ENCODE measurements at regions not wholly inside any gene's neighbourhood (a gene's known extent, or its start where the extent isn't known, plus 50 kb on each side); places are given as distances from the start of the nearest gene placed in this dataset.
A peak's percentile ranks its signal among the peaks of the same experiment; 100 is the strongest.
"Not testable (repeated sequence)": the region's sequence is repeated elsewhere in the genome, so short reads cannot be mapped to it uniquely, and the experiment has no call there.

GRCh38 chr4:22598113-22599047 is 82.5 kb upstream of the ADGRA3 start:
- H3K9me3 ChIP-seq (ENCODE audit: control insufficient read depth, low read length); ATAC-seq (ENCODE audit: low FRiP score); H3K27ac ChIP-seq (ENCODE audit: low read depth in 1 of 2, low read length in 2 of 2); intact Hi-C loops (cut with DNase I); DNase-seq; H3K27me3 ChIP-seq (ENCODE audit: control insufficient read depth in 1 of 2, insufficient read depth in 2 of 2, low read length in 1 of 2); H3K36me3 ChIP-seq (ENCODE audit: control insufficient read depth in 1 of 2, insufficient read depth in 2 of 2, low read length in 1 of 2); H3K4me1 ChIP-seq (ENCODE audit: control insufficient read depth in 1 of 2, insufficient read depth in 2 of 2, low read length in 2 of 2); H3K4me3 ChIP-seq (ENCODE audit: low read length in 2 of 2): not testable (repeated sequence)
- 93 to 94% methylated on average over 8 of the region's 8 CpGs for WGBS, 2 donors

GRCh38 chr4:22599228-22599928 is 83.5 kb upstream of the ADGRA3 start:
- WGBS, 2 donors: 92 to 96% methylated on average over 22 of the region's 22 CpGs
- H3K36me3 ChIP-seq (ENCODE audit: control insufficient read depth in 1 of 2, insufficient read depth in 2 of 2, low read length in 1 of 2); DNase-seq; H3K4me1 ChIP-seq (ENCODE audit: control insufficient read depth in 1 of 2, insufficient read depth in 2 of 2, low read length in 2 of 2); H3K9me3 ChIP-seq (ENCODE audit: control insufficient read depth, low read length); ATAC-seq (ENCODE audit: low FRiP score); intact Hi-C loops (cut with DNase I); H3K27me3 ChIP-seq (ENCODE audit: control insufficient read depth in 1 of 2, insufficient read depth in 2 of 2, low read length in 1 of 2); H3K4me3 ChIP-seq (ENCODE audit: low read length in 2 of 2); H3K27ac ChIP-seq (ENCODE audit: low read depth in 1 of 2, low read length in 2 of 2): not testable (repeated sequence)

GRCh38 chr4:22599929-22600432 is 84.1 kb upstream of the ADGRA3 start:
- WGBS, 2 donors: 97% methylated on average over 8 of the region's 8 CpGs
- not testable (repeated sequence) for ATAC-seq (ENCODE audit: low FRiP score); H3K4me1 ChIP-seq (ENCODE audit: control insufficient read depth in 1 of 2, insufficient read depth in 2 of 2, low read length in 2 of 2)

GRCh38 chr4:22601638-22602037 is 85.8 kb upstream of the ADGRA3 start:
- intact Hi-C loops (cut with DNase I): loop anchor here (10.0 kb wide), 2 partner anchors 87 to 187 kb away; partner anchors contain the start of gene ADGRA3 (in 1 of the 2)
- WGBS, 2 donors: 98% methylated on average over 6 of the region's 6 CpGs
- not testable (repeated sequence) for H3K27me3 ChIP-seq (ENCODE audit: control insufficient read depth in 1 of 2, insufficient read depth in 2 of 2, low read length in 1 of 2); H3K9me3 ChIP-seq (ENCODE audit: control insufficient read depth, low read length); H3K4me1 ChIP-seq (ENCODE audit: control insufficient read depth in 1 of 2, insufficient read depth in 2 of 2, low read length in 2 of 2); H3K27ac ChIP-seq (ENCODE audit: low read depth in 1 of 2, low read length in 2 of 2); H3K4me3 ChIP-seq (ENCODE audit: low read length in 2 of 2); ATAC-seq (ENCODE audit: low FRiP score); H3K36me3 ChIP-seq (ENCODE audit: control insufficient read depth in 1 of 2, insufficient read depth in 2 of 2, low read length in 1 of 2); DNase-seq

More at GRCh38 chr4:22599929-22600432, 84.1 kb upstream of the ADGRA3 start:
- H3K27me3 ChIP-seq (ENCODE audit: control insufficient read depth in 1 of 2, insufficient read depth in 2 of 2, low read length in 1 of 2); H3K9me3 ChIP-seq (ENCODE audit: control insufficient read depth, low read length); H3K27ac ChIP-seq (ENCODE audit: low read depth in 1 of 2, low read length in 2 of 2); DNase-seq; H3K36me3 ChIP-seq (ENCODE audit: control insufficient read depth in 1 of 2, insufficient read depth in 2 of 2, low read length in 1 of 2); H3K4me3 ChIP-seq (ENCODE audit: low read length in 2 of 2): not testable (repeated sequence)
- intact Hi-C loops (cut with DNase I): loop anchor here (10.0 kb wide), 2 partner anchors 85 to 185 kb away; partner anchors contain the start of gene ADGRA3 (in 1 of the 2)

- Histone ChIP-seq H3K27ac (ENCODE audit: low read depth in 1 of 2, low read length in 2 of 2) (no peak overlapping the region), H3K4me3 (ENCODE audit: low read length in 2 of 2) (no peak overlapping the region), H3K9me3 (ENCODE audit: control insufficient read depth, low read length) (no peaks in the 10 kb centered on the region), H3K4me1 (ENCODE audit: control insufficient read depth in 1 of 2, insufficient read depth in 2 of 2, low read length in 2 of 2) (no peaks in the 10 kb centered on the region), H3K27me3 (ENCODE audit: control insufficient read depth in 1 of 2, insufficient read depth in 2 of 2, low read length in 1 of 2) (no peaks in the 10 kb centered on the region), H3K36me3 (ENCODE audit: control insufficient read depth in 1 of 2, insufficient read depth in 2 of 2, low read length in 1 of 2) (no peaks in the 10 kb centered on the region)
- WGBS, 2 donors: 37 to 42% methylated on average over 3 of the region's 3 CpGs
- intact Hi-C loops (cut with DNase I): loop anchor here (5.0 to 10.0 kb wide), 3 partner anchors 93 to 195 kb away; partner anchors contain the start of gene ADGRA3 (in 1 of the 2)
- peak in 1 of 2 donors; percentile 58 for DNase-seq
- peak; percentile 71 for ATAC-seq (ENCODE audit: low FRiP score)
Observed at GRCh38 chr4:22607382-22607781, 85.4 kb upstream of the GBA3 start.

GRCh38 chr4:22609951-22610525 is 82.7 kb upstream of the GBA3 start:
- not testable (repeated sequence) for ATAC-seq (ENCODE audit: low FRiP score); H3K9me3 ChIP-seq (ENCODE audit: control insufficient read depth, low read length); H3K4me1 ChIP-seq (ENCODE audit: control insufficient read depth in 1 of 2, insufficient read depth in 2 of 2, low read length in 2 of 2); H3K27ac ChIP-seq (ENCODE audit: low read depth in 1 of 2, low read length in 2 of 2); H3K36me3 ChIP-seq (ENCODE audit: control insufficient read depth in 1 of 2, insufficient read depth in 2 of 2, low read length in 1 of 2); DNase-seq; H3K4me3 ChIP-seq (ENCODE audit: low read length in 2 of 2); H3K27me3 ChIP-seq (ENCODE audit: control insufficient read depth in 1 of 2, insufficient read depth in 2 of 2, low read length in 1 of 2)
- WGBS, 2 donors: 66 to 71% methylated on average over 3 of the region's 3 CpGs
- intact Hi-C loops (cut with DNase I): loop anchor here (5.0 to 10.0 kb wide), 3 partner anchors 95 to 198 kb away; partner anchors contain the start of gene ADGRA3 (in 1 of the 2)

GRCh38 chr4:22614114-22614513 is 78.6 kb upstream of the GBA3 start:
- ATAC-seq (ENCODE audit: low FRiP score) (no peak), DNase-seq (no peak)
- Histone ChIP-seq H3K9me3 (ENCODE audit: control insufficient read depth, low read length) (no peaks in the 10 kb centered on the region), H3K4me3 (ENCODE audit: low read length in 2 of 2) (no peak overlapping the region), H3K4me1 (ENCODE audit: control insufficient read depth in 1 of 2, insufficient read depth in 2 of 2, low read length in 2 of 2) (no peaks in the 10 kb centered on the region), H3K27me3 (ENCODE audit: control insufficient read depth in 1 of 2, insufficient read depth in 2 of 2, low read length in 1 of 2) (no peaks in the 10 kb centered on the region), H3K36me3 (ENCODE audit: control insufficient read depth in 1 of 2, insufficient read depth in 2 of 2, low read length in 1 of 2) (no peaks in the 10 kb centered on the region), H3K27ac (ENCODE audit: low read depth in 1 of 2, low read length in 2 of 2) (no peak overlapping the region)
- WGBS, 2 donors: 18 to 31% methylated on average over 2 of the region's 2 CpGs
- intact Hi-C loops (cut with DNase I): no loop called here

GRCh38 chr4:22616516-22616915 is 76.2 kb upstream of the GBA3 start:
- Histone ChIP-seq H3K36me3 (ENCODE audit: control insufficient read depth in 1 of 2, insufficient read depth in 2 of 2, low read length in 1 of 2) (no peaks in the 10 kb centered on the region), H3K27ac (ENCODE audit: low read depth in 1 of 2, low read length in 2 of 2) (no peak overlapping the region), H3K9me3 (ENCODE audit: control insufficient read depth, low read length) (no peaks in the 10 kb centered on the region), H3K4me3 (ENCODE audit: low read length in 2 of 2) (no peak overlapping the region), H3K4me1 (ENCODE audit: control insufficient read depth in 1 of 2, insufficient read depth in 2 of 2, low read length in 2 of 2) (no peaks in the 10 kb centered on the region), H3K27me3 (ENCODE audit: control insufficient read depth in 1 of 2, insufficient read depth in 2 of 2, low read length in 1 of 2) (no peaks in the 10 kb centered on the region)
- DNase-seq (no peak), ATAC-seq (ENCODE audit: low FRiP score) (no peak)
- intact Hi-C loops (cut with DNase I): no loop called here
- 92 to 98% methylated on average over 3 of the region's 3 CpGs for WGBS, 2 donors

Data from aorta (tissue), 5 donors.